Sciatic nerve (tissue), 2 donors: ENCODE measurements at regions not wholly inside any gene's neighbourhood (a gene's known extent, or its start where the extent isn't known, plus 50 kb on each side); places are given as distances from the start of the nearest gene placed in this dataset.
"Not testable (repeated sequence)": the region's sequence is repeated elsewhere in the genome, so short reads cannot be mapped to it uniquely, and the experiment has no call there.

Experiments used
- ATAC-seq: fragments of 200-7000 bp; cut with Tn5 transposase; one replicate; pipeline ENCODE4 v1.9.1; 2020; ENCODE audit warnings: mild to moderate bottlenecking, moderate library complexity
- DNase-seq: peaks from one replicate; pipeline ENCODE4 v3.0.0-alpha.2; 2020; ENCODE audit warnings: low spot score
- intact Hi-C: fragments of 100-400 bp; cut with DNase I; formaldehyde crosslinking; loops from one replicate; pipeline ENCODE4 v1.14.2; 2022
- donor health status: DM: no; HTN: no; CAD: no.
- donor health status: DM: no; HTN: no; CAD: no.

DNA sequence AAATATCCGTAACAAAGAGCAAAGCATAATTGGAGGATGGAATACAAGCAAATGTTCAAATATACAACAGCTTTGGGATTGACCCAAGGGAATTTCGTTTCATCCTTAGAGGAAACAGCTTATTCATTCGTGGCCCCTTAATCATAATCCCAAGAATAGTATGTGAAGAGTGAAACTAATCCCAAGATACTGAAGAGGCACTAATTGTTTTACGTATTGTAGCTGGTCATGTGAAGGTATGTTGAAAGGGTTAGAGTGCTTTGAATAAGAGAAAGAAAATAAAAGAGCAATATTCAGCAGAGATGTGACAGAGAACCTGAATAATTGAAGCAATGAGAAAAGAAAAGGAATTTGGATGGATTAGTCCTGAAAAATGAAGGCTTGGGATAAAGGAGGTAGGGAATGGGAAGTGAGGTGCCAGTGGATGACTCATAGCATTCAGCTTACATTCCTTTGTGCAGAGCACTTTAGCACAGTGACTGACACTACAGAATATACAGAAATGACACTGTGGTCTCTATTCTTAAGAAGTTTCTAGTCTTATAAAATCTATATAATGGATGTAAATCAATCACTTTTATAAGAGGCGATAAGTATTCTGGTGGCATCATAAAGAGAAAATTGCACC is 221.9 kb downstream of the TLR4 start:
- no peak for ATAC-seq
- no peak for DNase-seq

DNA sequence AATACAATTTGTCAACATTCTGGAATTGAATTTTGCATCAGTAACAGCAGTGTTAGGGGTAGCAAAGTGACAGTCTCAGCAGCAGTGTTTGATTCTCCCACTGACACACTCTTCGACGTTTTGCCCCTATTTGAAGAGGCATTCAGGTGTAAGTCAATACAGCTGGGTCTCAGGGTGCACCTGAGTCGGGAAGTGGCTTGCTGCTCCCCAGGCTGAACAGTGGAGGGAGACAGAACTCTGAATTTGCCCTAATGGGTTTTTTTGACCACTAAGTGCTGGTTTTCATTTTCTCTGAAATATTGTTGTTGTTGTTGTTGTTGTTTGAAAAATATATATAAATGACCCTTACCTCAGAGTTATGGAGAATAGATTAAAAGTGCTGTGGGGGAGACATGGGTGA is 223.2 kb downstream of the TLR4 start:
- no peak for ATAC-seq
- DNase-seq: no peak
- intact Hi-C loops: no loop called here

More for the DNA sequence above, 221.9 kb downstream of the TLR4 start:
- intact Hi-C loops: no loop called here

DNA sequence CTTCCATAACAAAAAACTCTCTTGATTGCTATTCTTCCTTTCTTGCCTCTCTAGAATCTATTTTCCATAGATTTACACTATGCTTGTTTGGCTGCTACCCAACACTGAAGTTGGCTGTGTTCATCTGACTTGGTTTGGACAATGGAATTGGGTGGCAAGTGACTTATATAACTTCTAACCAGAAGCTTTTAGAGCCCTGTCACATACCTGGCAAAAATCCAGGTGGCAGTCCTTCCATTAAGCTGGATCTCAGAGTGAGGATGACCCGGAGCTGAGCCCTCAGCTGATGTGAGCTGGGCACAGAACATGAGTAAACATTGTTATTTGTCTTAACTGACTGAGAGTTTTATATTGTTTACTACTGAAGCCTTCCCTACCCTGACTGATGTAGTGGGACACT is 225.7 kb downstream of the TLR4 start:
- ATAC-seq (no peak), DNase-seq (no peak)

DNA sequence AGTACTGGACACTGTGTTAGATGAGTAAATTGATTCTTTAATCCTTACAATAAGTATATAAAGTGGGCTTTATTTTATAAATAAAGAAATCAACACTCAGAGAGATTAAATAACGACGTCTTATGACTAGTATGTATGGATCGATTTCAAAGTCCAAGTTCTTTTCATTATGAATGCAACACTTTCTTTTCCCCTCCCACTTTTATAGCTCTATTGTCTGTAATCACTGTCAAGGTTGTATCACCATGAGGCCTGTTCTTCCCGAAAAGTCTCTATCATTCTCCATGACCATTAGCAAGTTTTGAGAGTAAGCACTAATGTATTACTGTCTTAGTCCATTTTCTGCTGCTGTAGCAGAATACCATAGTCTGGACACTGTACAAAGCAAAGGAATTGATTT is 228.4 kb downstream of the TLR4 start:
- no peak for DNase-seq
- intact Hi-C loops: no loop called here
- ATAC-seq: no peak

More for the DNA sequence above, 225.7 kb downstream of the TLR4 start:
- intact Hi-C loops: no loop called here

DNA sequence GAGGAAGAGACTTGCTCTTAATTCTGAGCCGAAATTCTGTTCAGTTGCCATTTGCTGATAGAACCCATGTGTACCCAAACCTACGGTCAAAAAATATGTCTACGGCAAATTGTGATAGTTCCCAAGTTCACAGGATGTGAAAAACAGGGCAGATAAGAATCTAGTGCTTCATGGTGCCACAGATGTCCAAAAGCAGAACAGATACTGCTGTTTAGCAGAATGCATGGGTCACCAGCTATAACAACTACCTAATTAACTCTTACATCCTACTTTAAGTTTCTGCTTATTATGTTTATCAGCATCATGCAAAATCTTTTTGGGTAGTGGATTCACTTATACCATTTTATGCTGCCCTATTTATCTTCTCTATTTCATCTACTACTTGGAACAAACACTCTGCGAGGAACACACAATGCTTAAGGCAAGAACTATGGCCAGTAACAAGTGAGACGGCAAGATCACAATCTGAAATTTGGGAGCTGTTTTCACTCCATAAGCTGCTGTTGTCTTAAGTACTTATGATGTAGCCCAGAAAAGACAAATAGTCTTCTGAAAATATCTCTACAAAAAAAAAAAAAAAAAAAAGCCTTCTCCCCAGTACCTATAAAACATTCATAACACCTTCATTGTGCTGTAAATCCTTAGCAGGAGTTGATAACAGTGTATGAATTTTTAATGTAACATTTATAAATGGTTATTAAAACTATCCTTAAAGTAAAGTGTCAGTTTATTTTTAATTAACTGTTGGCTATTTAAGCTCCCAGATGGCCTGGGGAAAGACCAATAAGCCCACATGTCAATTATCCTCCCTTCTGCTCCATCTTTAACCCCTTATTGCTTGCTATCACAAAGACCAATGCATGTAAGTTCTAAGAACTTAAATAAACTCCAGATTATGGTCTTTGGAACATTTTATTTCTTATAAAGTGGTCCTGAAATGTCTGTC is 232.3 kb downstream of the TLR4 start:
- no peak for DNase-seq
- intact Hi-C loops: no loop called here
- peak; percentile 24 for ATAC-seq

DNA sequence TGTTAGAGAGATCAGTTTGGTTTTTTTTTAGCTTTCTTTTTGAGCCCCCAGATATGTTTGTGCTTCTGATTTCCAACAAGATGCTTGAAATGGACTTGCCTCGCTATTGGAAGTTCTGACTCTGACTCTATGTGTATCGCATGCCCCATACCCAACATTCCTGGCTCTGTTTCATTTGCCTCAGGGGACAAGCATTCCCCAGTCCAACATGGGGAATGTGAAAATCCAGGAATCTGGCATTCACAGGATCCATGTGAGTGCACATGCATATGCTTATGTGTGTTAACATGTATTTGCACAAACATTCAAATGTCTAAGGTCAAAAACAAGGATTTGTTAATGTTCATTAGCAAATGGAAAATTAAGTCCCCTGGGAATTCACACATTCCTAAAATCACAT is 233.9 kb downstream of the TLR4 start:
- DNase-seq: no peak
- intact Hi-C loops: no loop called here
- ATAC-seq: no peak

DNA sequence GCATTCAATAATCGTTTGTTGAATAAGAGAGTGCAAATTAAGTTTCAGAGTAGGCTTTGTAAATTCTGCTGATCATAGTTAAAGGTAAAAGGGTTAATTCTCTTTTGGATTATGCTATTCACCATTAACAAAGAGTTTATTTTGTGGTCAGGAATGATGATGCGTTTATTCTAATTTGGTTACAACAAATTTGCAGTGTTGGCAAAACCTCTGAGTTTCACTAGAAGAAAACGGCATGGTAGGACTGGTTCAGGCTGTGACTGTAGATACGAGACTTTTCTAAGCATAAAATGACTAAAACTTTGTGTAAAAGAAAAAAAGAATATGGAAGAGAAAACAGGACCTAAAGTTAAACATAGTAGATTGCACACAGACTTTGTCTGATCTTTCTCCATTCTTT is 234.7 kb downstream of the TLR4 start:
- intact Hi-C loops: no loop called here
- ATAC-seq (no peak), DNase-seq (no peak)

DNA sequence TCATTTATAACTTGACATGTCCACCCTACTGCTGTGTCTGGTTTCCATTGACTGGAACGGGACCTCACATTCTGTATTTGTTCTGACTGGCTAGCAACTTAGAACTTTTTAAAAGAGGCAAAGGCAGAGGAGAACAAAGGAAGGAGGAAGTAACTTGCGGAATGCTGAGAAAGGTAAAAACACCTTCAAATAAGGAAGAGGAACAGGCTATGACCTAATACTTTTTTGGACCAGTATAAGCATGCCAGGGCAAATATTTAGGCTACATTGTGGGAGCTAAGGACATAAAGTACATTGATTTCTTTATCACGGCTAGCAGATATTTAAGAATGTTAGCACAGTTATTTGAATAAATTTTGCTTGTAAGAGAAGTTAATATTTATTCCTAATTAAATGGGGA is 240.5 kb downstream of the TLR4 start:
- ATAC-seq, DNase-seq, intact Hi-C loops: not testable (repeated sequence)

DNA sequence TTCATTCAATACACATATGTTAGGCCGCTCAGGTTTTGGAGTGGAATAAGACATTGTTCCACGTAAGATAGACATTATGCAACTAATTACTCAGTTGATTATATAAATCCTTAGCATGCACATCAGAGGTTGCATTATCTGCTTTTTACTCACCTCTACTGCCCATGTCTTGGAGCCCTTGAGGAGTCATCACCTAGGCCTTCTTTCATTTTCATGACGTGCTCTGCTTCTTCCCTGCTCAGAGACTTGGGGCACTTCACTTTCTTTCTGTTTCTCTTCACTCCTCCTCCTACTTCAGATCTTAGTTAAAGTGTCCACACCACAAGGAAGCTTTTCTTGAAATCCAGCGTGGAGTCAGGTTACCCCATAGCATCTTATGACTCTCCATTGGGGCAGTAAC is 241.1 kb downstream of the TLR4 start:
- intact Hi-C loops: no loop called here
- no peak for DNase-seq
- ATAC-seq: no peak

DNA sequence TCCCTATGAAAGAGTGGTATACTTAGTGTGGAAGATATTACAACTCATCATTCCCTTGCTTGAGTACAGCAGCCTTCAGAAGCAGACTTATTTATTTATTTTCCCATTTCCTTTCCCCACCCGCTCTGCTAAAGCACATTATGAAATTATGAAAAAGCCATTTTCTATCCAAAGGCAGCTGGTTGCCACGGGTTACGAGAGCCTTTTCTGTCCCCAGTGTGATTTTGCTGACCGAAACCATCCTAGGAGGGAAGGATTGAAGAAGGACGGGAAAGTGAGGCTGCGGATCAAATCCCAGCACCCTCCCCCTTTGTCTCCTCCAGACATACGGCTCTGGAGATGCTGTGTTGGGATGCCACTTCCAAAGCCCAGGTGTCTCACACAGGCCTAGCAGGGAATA is 246.9 kb downstream of the TLR4 start:
- intact Hi-C loops: no loop called here
- ATAC-seq: no peak
- no peak for DNase-seq

DNA sequence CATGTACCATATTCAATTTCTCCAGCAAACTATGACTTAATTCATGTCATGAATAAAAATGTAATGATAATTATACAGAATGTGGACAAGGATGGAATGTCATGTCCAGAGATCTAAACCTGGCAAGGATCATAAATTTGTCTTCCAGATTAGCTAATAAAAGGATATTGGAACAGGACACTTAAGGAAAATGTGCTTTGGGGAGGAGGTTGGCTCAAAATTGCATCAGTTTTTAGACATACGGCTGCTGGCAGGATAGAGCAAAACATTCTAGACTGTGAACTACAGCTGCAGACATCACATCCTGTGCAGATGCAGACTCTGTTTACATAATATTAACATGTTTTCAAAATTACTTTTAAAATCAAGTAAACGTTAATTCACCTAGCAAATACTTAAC is 248.4 kb downstream of the TLR4 start:
- ATAC-seq: no peak

DNA sequence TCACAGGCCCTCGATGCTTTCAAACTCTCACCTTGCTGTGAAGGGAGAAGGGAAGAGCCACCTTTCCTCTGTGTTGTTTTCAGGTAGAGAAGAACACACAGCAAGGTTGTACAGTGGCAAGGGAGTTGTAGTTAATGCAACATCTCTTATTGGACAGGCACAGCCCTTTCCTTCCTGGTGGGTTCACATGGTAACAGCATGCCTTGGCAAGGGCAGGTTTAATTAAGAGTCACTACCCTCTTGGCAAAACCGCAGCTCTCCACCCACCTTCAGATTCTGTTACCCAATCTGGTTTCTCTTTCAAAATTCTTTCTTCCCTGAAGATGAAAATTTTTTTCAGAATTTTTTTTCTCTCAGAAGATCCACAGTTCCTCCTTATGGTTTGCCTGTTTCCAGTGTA is 253.1 kb downstream of the TLR4 start:
- no peak for DNase-seq
- no peak for ATAC-seq
- intact Hi-C loops: no loop called here

More for the DNA sequence above, 248.4 kb downstream of the TLR4 start:
- DNase-seq: no peak
- intact Hi-C loops: no loop called here

DNA sequence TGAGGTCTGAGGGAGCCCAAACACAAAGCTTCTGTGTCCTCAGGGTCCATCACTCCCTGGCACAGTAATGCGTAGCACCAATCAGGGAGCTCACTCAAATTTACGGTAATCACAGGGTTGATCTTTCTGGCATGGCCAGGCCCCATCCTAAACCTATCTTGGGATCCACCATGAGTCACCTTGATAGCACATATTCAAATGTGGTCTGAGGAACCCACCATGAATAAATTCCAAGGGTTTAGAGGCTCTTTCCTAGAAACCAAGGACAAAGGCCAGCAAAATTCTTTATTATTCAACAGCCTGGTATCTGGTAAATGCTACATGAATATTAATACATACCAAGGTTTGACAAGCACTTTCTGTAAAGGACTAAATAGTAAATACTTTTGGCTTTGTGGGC is 254.5 kb downstream of the TLR4 start:
- intact Hi-C loops: no loop called here
- DNase-seq (no peak), ATAC-seq (no peak)

DNA sequence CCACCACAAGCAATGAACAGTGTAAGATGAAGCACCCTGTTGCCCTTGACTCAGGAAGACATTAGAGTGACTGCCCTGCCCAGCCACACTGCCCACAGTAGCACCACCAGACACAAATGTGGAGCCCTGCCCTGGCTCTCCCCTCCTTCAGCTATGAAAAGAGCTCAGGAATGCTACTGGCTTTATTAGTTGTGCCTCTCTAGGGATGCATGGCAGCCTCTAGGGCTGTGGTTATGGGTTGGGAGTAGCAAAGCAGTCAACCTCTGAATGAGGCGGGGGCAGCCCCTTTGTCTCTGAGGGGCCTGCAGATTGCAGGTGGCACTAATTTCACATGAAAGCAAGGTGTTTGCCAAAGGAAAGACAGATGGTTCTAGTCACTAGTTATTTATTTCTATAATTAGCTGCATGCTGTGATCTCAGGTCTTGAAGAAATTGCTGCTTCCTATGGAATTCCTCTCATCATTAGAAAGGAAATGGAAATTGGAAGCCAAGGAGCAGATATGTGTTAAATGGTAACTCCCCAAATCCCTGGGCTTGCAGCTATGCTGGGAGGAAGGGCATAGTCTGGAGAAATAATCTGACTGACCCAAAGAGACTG is 259.4 kb downstream of the TLR4 start:
- ATAC-seq (no peak), DNase-seq (no peak)
- intact Hi-C loops: no loop called here

DNA sequence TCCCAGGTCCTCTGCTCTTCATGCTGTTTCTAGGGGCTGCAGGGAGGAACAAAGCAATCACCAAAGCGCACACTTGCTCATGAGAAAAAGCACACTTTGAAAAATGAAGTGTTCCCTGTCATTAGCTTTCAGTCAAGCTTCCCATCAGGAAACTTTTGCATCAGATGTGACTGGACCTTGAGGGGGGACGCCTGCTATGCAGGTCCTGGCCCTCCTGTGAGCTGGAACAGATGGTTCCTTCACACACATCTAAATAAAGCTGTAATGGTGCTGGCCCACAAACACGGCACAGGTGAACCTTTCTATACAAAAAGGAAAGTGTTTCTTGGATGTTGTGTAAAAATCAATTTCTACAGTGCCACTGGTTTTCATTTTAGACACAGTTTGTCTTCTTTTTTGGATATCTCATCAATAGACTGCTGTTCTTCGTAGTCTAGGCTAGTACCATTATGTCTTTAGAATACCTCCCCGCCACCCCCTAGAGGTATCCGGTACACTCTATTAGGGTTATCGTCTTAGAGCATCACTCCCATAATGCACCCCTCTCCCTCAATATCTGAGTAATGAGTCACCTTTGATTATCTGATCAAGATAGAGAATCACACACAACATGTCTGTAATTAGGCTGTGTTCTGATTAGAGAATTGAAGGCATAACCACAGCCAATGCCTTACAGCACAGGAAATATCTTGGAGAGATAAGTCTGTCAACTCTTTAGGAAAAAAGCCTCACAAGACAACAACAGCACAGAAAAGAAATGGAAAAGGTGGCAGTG is 266.3 kb downstream of the TLR4 start:
- no peak for ATAC-seq
- intact Hi-C loops: no loop called here
- DNase-seq: no peak

DNA sequence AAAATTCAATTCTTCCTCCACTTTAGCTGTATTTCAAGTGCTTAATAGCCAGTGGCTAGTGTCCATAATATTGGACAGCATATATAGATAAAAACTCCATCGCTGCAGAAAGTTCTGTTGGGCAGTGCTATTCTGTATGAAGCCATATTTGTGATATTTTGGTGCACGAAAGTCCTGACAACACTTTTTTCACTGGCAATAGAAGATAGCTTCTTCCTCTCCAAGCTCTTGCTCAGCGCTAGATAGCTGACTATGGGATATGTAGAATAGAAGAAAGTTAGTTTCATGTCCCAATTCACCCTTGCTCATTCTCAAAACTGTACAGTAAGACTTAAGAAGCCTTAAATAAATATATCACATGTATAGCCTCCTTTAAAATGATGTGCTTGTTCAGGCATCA is 269.9 kb downstream of the TLR4 start:
- intact Hi-C loops: no loop called here
- DNase-seq (no peak), ATAC-seq (no peak)

DNA sequence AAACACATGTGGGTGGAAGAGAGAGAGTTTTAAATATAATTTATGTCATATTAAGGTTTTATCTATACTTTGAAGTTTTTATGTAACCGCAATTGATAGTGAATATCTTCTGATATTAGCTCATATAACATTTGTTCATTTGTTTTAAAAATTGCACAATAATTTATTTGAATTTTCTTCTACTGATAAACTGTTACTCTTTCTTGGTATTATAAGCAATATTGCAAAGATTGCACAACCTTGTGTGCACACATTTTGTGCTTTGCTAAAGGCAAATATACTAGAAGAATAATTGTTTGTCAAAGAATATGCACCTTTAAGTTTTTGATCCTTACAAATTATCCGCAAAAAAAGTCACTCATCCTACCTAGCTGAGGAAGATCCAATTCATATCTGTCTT is 275.7 kb downstream of the TLR4 start:
- ATAC-seq: no peak
- intact Hi-C loops: no loop called here
- no peak for DNase-seq

DNA sequence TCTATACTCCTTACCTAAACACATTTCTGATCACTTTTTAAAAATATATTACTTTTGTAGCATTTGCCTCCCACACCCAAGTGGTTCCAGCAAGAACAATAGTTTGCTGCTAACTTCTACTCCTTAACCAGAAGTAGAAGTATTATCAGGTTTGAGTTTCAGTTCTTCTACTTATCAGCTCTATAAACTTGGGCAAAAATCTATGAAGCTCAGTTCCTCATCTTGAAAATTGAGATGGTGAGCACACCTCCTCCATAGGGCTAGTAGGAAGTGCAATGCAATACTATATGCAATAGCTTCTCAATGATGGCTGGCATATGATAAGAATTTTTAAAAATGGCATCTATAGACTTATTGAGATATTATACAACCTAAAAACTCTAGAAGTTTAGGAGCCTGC is 283.7 kb downstream of the TLR4 start:
- DNase-seq: no peak
- ATAC-seq: no peak
- intact Hi-C loops: no loop called here

DNA sequence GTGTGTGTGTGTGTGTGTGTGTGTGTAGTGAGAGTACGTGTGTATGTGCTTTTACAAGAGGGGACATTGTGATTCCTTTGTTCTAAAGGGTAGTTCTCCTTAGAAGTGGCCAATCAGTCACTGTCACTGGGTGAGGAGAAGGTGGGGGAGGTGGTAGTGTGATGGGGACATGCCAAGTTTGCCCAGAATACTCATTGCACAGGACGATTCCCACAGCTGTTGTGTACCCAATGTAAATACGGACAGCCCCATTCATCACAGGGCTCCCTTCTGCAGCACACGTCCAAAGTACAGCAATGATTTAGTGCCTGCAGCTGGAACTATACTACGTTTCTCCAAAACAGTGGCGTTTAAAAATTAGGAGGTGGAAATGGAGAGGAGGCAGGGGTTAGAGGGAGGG is 287.8 kb downstream of the TLR4 start:
- DNase-seq: no peak
- intact Hi-C loops: no loop called here
- no peak for ATAC-seq

DNA sequence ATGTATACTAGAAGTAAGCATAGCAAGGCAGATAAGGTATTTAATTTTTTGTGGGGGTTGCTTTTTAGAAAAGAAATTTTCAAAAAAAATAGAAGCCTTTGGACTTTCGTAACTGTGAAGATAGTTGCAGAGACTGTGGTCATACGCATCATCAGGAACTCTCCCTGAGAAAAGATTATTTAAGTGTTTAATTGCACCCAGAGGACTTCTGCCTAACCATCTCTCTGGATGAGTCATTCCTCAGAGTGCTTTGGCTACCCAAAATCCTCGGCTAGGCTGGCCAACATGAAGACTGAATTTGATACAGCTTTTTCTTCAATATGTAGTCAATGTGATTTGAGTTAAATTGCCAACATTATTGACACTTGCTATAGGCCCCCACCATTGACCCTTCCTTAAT is 296.4 kb downstream of the TLR4 start:
- intact Hi-C loops: no loop called here
- ATAC-seq: no peak

More for the DNA sequence above, 296.4 kb downstream of the TLR4 start:
- no peak for DNase-seq
